ENCODE measurements at regions not wholly inside any gene's neighbourhood (a gene's known extent, or its start where the extent isn't known, plus 50 kb on each side); places are given as distances from the start of the nearest gene placed in this dataset.
"Not testable (repeated sequence)": the region's sequence is repeated elsewhere in the genome, so short reads cannot be mapped to it uniquely, and the experiment has no call there.

DNA sequence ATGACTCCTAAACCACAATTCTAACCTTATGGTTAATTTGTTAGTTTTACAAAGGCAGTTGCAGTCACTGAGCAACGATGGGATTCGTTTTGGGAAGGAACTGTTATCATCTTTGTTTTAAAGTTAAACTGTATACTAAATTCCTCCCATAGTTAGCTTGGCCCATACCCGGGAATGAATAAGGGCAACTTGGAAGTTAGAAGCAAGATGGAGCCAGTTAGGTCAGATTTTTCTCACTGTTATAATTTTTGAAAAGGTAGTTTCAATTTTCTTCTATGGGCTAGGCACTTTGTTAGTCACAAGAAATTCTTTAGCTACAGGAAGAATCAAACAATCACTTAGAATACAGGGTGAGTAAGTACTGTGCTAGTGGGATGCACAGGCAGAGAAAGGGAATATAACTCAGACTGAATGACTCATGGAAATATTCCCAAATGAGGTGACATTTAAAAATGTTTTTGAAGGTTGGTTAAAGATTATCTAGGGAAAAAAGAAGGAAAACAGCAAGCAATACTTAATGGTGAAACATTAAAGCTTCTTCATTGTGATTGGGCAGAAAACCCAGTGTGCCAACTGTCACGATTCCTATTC is 153.6 kb downstream of the MAGEB17 start:
- DNase-seq = no peak

DNA sequence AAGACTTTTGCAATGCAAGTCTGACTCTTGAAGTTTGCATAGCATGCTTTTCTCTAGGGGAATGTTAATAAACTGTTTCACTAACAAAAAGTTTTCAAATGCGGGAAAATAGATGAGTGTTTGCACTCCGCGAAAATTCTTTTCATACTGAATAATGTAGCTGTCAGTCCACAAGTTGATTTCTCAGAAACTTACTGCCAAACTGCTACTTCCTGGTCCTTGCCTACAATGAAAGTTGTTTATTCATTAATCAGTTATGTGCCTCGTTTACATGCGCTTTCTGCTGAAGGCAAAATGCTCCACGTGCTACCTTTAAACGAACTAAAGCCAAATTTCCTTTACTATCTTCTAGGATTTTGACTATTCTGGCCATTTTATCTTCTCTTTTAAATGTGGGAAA is 166.2 kb downstream of the MAGEB17 start:
- no peak for DNase-seq

DNA sequence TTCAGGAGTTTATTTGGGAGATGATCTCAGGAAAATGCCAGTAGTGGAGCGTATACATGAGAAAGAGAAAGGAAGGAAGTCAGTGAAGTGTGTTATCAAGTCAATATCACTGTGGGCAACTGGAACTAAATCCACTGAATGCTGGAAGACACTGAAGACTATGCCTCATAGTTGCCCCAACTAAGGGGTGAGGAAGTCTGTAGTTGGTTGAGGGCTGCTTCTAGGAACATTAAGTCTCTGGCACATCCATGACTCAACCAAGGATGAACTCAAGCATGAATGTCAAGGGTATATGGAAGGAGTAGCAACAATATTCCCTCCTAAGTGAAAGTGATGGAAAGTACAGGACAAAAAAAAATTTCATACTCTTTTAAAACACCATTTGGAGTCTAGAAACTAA is 167.9 kb downstream of the MAGEB17 start:
- DNase-seq = no peak

DNA sequence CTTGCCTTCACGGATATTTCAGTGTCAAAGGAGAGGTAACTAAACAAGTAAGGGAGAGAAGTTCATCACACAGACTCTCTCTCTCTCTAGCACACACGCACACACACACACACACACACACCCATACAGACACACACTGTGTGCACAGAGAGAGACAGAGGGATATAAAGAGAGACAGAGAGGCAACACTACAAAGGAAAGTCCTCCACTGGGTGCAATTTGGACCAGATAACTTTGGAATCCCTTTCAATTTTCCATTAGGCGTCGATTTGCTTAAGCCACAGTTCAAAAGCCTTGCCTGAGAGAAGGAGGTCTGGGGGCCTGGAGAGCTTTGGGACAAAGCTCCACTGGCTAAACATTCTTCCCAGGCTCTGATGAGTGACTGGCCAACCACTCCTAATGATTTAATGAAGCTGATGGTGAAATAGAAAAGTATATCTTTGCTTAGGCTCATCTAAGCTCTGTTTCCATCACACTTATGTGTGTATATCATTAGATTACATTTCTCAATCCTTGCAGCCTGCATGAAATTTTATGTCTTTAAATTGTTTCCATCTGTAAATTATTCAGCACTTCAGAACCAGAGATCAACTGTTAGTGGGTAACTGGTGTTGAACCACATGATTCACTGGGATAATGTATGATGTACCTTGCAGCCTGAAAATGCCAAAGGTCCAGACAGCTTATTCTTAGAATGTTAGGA is 180.8 kb downstream of the MAGEB17 start:
- no peak for DNase-seq

DNA sequence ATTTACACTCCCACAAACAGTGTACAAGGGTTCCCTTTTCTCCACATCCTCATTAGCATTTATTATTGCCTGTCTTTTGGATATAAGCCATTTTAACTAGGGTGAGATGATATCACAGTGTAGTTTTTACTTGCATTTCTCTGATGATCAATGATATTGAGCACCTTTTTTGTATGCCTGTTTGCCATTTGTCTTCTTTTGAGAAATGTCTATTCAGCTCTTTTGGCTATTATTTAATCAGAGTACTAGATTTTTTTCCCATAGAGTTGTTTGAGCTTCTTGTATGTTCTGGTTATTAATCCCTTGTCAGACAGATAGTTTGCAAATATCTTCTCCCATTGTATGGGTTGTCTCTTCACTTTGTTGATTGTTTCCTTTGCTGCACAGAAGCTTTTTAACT is 190.6 kb downstream of the MAGEB17 start:
- DNase-seq = no peak

DNA sequence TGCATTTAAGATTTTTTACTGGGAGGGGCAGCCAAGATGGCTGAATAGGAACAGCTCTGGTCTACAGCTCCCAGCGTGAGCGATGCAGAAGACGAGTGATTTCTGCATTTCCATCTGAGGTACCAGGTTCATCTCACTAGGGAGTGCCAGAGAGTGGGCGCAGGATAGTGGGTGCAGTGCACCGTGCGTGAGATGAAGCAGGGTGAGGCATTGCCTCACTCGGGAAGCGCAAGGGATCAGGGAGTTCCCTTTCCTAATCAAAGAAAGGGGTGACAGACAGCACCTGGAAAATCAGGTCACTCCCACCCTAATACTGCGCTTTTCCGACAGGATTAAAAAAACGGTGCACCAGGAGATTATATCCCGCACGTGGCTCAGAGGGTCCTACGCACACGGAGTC is 192.8 kb downstream of the MAGEB17 start:
- DNase-seq = not testable (repeated sequence)

DNA sequence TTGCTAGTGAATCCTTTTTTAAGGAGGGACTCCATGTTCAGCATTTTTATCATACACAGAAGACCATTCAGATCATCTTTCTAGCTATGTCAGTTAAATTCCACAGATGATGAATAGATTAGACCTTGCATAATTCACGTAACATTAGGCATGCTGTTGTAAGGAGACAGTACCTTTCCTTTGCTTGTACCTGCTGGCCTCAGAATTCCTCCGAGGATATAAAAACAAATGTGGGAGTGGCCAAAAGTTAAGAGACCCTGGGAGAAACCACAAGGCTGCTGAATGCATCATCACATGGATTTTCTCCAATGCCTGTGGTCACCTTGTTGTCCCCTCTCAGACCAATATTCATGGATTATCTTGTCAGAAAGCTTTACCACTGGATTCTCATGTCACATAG is 201.4 kb downstream of the MAGEB17 start:
- no peak for DNase-seq

DNA sequence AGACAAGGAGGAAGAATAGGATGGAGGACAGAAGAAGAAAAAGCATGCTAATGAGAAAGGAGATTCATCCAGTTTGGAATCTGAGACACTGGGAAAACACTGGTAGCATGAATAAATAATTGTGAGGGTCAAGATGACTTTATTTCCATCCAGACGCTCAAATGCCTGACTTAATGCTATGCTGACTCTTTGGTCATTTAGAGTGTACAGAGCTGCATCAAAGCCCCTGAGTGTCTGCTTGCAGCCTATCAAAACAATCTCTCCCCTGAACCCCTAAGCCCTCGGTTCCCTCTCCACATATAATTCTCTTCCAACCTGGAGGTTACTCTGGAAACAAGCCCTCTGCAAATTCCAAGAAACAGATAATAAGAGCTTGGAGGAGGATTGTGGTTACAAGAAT is 208.8 kb downstream of the MAGEB17 start:
- DNase-seq = no peak

DNA sequence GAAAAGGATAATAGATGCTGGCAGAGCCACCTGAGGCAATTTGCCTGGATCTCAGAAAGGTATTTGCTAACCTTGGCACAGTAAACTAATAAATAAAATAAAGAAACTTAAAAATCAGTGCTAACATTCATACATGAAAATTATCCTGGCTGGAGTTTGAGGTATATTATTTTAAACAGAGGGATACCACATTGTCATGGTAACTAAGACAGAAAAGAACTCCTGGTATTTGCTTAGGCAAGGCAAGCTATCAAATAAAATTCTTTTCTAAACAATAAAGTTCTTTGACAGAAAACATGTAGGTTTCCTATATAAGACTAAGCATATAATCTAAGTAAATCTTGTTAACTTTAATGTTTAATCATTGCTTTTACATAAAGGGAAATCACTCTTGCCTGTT is 218.8 kb downstream of the MAGEB17 start:
- DNase-seq = no peak

DNA sequence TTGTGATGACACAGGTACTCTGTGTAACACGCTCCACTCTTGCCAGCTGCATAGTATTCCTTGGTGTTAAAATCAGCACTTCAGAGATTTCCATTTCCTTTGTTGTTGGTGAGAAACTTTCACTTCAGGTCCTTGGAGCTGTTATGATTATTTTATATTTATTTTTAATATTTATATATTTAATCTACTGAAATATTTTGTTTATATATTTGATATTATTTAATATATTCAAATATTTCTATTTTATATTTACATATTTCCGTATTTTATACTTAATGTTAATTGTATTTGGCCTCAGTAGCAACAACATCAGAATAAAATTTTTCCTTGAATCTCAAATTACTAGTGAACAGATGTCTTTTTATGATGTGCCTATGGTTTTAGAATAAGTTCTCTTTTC is 225.3 kb downstream of the MAGEB17 start:
- no peak for DNase-seq

DNA sequence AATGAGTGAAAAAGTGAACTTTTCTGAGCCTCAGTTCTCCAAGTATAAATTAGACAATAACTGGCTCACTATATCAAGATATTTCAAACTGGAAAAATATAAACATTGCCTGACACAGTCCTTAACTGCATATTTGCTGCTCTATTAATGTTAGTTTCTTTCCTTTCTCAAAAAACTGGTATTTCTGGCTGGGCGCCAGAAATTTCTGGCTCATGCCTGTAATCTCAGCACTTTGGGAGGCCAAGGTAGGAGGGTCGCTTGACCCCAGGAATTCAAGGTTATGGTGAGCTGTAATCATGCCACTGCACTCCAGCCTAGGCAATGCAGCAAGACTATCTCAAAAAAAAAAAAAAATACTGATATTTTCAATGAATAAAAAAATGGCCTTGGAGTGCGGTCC is 227.0 kb downstream of the MAGEB17 start:
- DNase-seq = no peak

DNA sequence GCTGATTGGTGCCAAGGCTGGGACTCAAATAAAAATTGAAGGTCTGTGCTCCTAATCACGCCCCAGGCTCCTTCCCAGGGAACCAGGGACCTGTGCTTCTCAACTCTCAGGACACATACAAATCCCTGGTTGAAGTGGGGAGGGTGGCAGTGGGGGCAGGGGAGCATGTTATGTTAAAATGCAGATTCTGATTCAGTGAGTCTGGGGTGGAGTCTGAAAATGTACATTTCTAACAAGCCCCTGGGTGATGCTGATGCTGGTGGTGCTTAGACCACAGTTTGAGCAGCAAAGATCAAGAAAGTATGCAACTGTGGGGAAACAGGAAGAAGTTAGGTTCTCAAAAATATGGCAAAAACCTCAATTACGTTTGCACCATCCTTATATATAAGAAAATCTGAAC is 236.5 kb downstream of the MAGEB17 start:
- DNase-seq = no peak

DNA sequence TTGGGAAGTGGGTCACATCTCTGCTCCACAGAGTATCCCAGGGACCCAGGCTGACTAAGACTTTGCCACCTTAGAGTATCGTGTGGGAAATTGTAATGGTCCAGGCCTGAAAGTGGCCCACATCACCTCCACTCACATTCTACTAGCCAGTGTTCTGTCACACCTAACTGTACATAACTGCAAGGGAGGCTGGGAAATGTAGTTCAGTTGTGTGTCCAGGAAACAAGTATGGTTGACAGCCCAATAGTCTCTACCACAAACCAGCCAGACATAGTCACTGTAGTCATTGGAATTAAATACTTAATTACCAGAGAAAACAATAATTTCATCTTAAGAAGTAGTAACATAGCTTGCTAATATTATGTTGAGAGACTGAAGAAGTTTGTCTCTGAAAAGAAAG is 233.4 kb upstream of the S100G start:
- no peak for DNase-seq

DNA sequence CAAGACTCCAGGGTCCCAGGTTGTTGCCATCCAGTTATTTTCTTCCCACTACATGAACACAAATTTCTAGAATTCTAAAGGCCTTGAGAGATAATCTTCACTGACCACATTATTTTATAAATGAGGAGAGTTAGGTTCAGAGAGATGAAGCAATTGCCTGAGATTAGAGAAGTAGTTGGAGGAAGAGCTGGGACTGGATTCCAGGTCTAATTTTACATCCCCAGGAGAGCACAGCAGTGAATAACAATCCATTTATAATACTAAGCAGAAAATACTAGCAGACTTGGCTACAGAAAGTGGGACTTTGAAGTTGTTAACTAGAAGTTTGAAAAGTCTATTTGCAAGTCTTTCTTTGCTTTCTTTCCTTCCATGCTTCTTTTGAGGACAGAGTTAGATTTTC is 231.3 kb upstream of the S100G start:
- no peak for DNase-seq

DNA sequence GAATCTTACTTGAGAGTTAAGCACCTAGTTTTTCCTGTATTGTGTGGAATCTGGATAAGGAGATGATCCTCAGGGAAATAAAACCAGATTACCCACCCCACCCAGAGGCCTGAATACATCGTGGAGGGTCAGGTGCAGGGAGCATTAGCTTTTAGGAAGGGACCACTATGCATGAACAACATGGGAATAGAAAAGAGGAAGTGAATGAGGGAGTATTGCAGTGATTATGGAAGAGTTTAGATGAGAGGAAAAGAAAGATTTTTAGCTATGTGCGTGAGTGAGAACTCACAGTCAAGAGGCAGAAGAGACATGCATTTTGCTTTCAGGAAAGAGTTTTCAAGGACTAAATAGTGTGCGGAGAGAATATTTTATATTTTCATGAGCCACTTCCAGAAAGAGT is 222.3 kb upstream of the S100G start:
- no peak for DNase-seq

DNA sequence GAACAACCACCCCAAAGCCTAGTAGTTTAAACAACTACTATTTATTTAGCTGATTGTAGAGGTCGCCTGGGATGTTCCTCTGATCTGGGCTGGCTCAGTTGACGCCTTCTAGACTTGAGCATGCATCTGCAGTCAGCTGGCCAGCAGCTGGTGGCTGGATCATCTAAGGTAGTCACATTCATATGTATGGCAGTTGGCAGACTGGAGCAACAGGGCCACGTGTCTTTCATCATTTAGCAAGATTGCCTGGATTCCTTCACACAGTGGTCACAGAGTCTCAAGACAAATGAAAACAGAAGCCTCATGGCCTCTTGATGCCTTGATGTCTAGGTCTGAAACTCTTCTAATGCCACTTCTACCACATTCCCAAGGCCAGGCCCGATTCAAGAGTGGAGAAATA is 220.6 kb upstream of the S100G start:
- no peak for DNase-seq

DNA sequence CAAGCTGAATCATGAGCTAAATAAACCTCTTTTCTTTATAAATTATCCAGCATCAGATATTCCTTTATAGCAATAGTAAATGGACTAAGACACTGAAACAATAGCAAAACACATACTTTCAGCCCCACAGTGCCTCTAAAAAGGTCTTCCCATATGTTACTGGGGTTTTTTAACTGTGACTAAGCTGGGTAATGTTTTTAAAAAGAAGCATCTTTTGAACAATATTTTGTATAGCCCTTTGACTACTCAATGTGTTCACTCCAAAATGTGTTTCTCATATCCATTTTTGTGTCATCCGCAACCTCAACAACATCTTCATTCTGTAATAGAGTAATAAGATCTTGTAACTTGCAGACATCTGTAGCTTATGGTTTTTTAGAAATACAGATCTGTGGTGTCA is 218.7 kb upstream of the S100G start:
- no peak for DNase-seq

DNA sequence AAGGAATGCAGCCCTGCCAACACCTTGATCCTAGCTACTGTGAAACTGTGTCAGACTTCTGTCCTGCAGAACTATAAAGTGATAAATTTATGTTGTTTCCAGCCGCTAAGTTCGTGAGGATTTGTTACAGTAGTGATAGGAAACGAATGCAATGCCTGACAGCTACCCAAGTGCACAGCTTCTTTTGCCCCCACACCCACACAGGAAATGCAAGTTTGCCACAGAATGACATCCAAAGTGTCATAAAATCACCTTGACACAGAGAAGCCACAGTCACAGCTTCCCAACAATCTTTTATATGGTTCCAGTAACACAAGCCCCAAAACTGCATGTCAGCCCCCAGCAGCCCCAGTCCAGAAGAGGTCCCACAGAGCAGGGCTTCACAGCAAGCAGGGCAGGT is 216.9 kb upstream of the S100G start:
- DNase-seq = no peak

DNA sequence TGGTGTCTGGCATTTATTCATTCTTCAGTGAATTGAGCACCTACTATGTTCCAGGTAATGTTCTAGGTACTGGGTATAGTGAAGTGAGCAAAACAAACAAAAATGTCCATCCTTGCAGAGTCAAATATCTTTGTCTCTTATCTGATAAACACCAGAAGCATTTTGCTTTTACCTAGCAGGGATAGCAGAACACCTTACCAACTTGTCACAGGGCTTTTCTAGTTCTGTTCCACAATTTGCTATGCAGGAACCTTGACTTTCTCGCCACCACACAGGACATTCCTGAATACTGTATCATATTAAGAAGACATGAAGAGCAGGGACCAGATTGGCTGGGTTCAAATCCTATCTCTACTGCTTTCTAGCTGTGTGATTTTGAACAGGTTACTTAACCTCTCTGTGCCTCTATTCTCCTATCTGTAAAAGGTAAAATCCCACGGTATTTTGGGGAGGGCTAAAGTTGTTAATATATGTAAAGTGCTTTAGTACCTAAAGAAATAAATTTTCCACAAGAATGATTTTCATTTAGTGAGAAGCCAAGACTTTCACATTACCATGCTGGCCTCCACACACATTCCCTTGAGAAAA is 214.5 kb upstream of the S100G start:
- DNase-seq = no peak

DNA sequence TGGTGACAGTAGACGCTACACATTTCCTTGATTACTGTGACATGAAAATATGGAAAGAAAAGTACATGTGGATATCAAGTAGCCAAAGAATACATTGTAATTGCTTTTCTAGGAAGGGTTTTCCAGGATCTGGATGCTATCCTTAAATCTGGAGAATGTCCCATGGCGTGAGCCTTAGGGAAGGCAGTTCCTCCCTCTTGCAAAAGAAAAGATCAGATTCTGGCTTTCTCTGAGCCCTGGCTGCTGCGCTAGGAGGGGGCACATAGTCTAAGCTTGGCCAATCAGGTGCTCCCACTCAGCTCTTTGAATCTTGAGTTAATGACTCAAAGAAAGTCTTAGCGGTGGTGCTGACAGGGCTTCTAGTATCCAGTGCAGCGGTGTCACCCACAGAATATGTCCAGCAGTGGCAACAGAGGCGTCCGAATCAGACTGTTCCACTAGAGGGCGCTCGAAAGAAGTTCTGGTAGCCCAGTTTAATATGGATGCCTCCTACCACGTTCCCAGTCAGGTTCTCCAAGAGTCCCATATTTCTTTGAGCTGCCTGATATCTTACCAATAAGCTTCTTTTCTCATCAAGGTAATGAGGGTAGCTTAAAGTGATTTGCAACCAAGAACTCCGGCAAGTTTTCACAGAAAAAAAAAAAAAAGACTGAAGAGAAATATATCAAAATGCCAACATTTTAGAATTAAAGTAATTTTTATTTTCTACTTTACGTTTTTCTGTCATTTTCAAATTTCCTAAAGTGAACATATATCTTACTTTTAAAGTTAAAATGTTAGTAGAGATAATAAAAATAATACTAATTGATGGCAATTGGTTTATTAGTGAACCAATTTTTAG is 213.4 kb upstream of the S100G start:
- DNase-seq = peak; percentile 35 to 37

DNA sequence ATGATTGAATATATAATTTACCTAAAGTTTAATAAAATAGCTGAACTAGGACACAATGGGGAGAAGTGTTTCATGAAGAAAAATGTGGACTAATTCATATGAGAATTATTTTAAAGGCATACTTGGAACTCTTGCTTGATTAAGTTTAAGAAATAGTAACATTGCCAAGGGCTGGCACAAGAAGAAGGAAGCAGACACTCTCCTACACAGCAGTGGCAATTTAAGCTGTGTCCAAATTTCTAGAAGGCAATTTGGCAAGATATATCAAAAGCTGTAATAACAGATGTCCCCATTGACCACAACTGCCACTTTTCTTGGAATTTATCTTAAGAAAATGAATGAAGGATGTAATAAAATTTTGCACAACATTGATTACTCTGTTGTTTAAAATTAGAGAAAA is 209.5 kb upstream of the S100G start:
- DNase-seq = no peak

DNA sequence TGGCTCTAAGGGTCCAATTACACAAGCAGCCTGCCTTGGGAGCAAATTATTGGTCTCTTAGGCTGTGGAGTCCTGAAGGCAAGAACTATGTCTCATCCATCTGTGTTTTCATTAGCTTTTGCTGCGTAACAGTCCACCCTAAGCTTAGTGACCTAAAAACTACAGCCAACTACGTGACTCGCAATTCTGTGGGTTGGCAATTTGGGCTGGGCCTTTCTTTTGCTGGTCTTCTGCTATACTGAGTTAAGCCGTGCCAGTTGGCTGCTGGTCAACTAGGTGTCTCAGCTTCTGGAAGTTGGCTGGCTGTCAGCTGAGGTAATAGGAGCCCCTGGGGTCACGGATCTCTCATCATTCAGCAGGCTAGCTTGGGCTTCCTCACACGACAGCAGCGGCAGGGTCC is 205.6 kb upstream of the S100G start:
- no peak for DNase-seq

DNA sequence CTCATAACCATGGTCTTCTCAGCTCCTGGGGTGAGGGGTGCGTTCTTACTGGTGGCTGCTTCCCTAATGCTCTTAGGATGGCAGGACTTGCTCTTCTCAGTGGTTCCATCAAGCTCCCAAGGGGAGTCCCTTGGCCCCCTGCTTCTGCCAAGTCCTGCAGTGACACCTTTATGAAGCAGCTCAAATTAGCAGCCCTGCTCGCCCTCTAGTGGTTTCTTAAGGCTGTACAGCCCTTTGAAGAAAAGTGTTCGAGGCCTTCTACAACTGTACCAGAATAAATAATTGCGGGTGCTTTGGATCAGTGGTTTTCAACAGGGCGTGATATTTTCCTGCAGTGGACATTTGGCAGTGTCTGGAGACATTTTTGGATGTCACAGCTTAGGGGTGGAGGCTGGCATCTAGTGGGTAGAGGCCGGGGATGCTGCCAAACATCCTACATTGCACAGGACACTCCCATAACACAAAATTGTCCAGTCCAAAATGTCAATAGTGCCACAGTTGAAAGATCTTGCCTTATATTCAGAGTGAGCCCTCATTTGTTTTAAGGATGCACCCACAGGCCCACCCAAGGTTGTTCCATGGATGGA is 204.7 kb upstream of the S100G start:
- DNase-seq = no peak

Data from hippocampal formation (tissue), 2 donors.